HG03439 (cell line): ENCODE measurements at regions not wholly inside any gene's neighbourhood (a gene's known extent, or its start where the extent isn't known, plus 50 kb on each side); places are given as distances from the start of the nearest gene placed in this dataset.
"Not testable (repeated sequence)": the region's sequence is repeated elsewhere in the genome, so short reads cannot be mapped to it uniquely, and the experiment has no call there.

ENCODE experiments used
- ATAC-seq: cut with Tn5 transposase; IDR thresholded peaks from one replicate; pipeline ENCODE4 v1.9.1; 2021; ENCODE audit warnings: mild to moderate bottlenecking, moderate library complexity; ENCODE audit not compliant: unreplicated experiment

DNA sequence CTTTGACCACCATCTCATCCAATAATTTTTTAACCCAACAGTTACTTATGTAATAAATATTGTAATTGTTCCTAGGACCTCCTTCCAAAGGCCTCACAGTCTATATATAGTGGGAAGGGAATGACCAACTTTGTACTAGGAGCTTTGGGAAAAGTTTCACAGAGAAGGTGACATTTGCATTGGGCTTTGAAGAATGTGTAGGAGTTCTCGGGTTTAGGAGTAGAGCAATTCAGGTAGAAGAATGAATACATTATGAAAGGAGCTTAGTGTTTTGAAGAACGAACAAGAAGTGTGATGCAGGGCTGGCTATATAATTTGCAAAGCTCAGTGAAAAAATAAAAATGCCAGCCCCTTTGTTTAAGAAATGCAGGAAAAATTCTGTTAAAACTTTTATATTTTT, 330.4 kb upstream of the DEPDC1 start:
- no peak for ATAC-seq

- ATAC-seq = no peak
These were observed 331.1 kb upstream of the DEPDC1 start for GRCh38 chr1:68828013-68828412.

DNA sequence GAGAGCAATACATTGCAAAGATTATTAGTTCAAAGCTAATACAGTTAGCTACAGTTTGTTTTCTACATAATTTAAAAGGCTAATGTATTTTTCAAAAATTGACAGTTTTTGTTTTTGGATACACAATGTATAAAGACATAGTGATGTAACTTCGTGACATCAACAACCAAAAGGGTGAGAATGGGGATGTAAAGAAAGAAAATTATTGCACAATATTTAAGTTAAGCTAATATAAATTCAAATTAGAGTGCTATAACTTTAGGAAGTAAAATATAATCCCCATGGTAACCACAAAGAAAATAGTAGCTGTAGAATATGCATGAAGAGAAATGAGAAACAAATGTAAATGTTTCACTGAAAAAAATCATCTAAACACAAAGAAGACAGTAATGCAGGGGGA, 334.4 kb upstream of the DEPDC1 start:
- no peak for ATAC-seq

- no peak for ATAC-seq
These were observed 351.1 kb upstream of the DEPDC1 start for GRCh38 chr1:68848017-68848416.

DNA sequence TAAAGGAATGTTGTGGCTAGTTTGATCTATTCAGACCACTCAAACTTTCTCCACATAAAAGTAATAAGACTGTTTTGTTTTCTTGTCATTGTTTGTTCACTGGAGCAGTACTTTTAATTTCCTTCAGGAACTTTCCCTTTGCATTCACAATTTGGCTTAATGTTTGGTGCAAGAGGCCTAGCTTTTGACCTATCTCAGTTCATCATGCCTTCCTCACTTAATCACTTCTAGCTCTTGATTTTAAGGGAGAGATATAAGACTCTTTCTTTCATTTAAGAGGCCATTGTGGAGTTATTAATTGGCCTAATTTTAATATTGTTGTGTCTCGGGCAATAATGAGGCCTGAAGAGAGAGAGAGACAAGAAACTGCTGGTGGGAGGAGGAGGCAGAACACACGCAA, 371.7 kb upstream of the DEPDC1 start:
- no peak for ATAC-seq

DNA sequence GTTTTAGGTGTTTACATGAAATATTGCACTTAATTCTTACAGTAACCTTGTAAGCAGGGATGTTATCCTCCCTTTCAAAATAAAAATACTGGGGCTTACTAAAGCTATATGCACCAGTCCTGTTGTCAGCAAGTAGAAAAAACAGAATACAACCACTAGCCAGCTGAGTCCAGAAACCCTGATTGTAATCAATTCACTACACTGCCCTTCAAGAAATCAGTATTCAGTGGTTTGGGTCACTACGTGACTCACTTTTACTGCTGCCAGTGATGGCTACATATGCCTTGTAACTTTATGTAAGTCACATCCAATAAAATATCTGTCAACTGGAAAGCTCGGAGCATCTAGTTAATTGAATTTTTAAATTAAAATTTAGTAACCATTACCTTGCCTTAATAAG, 376.3 kb upstream of the DEPDC1 start:
- no peak for ATAC-seq

DNA sequence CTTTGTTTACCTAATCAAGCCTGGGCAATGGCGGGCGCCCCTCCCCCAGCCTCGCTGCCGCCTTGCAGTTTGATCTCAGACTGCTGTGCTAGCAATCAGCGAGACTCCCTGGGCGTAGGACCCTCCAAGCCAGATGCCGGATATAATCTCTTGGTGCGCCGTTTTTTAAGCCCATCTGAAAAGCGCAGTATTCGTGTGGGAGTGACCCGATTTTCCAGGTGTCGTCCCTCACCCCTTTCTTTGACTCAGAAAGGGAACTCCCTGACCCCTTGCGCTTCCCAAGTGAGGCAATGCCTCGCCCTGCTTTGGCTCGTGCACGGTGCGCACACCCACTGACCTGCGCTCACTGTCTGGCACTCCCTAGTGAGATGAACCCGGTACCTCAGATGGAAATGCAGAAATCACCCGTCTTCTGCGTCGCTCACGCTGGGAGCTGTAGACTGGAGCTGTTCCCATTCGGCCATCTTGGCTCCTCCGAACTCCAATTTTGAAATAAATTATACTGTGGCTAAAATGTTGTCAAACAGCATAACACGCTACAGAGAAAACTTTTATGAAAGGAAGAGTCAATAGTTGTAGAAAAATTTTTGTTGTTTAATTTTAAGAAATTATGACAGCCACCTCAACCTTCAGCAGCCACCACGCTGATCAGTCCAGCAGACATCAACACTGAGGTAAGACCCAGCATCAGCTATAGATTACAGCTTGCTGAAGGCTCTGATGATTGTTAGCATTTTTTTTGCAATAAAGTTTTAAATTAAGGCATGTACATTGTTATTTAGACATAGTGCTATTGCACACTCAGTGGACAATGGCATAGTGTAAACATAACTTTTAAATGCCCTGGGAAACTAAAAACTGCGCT, 384.7 kb upstream of the DEPDC1 start:
- ATAC-seq = not testable (repeated sequence)

DNA sequence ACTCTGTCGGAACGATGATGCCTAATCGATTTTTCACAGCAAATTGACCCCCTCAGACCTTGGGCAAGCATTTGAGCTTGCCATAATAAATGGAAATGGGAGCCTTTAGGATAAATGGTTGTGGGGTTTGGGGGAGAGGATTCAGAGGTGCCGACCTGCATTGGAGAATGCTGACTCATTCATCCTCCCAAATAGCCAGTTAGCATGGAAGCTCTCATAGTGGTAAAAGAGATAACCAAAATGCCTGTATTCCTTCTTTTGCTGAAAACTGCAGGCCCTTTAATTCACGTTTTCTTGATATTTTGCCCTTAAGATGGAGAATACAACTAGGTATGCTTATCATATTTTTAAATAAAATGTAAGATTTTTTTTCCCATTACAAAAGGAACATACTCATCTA, 392.6 kb upstream of the DEPDC1 start:
- ATAC-seq = no peak

GRCh38 chr1:68890736-68891135, 393.9 kb upstream of the DEPDC1 start:
- ATAC-seq = no peak

DNA sequence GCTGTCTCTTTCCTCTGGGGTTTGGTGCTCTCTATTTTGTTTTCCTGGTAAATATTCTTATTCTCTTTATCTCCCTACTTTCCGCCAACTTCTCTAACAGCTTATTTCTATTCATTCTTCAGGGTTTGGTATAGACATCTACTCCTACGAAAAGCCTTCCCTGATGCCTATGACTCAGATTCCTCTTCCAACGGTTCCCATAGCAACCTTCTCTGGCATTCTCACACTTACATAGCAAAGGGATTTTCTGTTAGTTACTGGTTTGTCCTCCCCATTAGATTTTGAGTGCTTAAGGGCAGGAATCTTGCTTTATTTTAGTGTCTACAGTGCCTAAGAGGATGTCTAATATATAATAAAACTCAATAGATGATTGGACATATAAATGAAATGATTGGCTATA, 407.6 kb upstream of the DEPDC1 start:
- ATAC-seq = no peak

DNA sequence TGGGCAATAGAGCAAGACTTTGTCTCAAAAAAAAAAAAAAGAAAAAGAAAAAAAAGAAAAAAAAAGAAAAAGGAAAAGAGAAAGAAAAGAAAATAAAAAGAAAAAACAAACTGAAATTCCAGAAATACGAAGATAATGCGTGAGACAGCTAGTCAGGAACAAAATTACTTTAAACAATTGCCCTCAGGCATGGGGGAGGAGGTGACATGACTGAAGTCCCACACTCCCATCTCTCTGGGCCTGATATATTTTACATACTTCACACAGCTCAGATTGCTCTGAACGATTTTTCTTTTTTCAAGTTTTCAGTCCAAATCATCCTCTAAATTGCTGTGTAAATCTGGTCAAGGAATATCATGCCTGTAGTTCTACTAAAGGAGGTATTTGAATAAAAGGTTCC, 409.5 kb upstream of the DEPDC1 start:
- ATAC-seq = no peak

DNA sequence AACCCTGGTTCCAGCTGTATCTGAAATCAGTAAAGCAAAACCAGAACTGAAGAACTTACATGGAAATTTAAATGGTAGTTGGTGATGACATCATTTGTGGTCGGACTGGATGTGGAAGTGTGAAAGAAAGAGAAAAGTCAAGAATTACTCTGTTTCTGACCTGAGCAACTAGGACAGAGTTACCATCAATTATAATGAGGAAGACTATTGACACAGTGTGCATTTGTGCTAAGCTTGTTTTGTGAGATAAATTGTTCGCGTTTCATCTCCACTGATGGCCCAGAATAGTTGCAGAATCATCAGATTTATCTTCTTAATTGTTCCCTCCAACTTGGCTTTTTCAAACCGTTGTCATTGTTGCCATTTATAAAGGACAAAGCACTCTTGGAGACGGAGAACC, 410.6 kb upstream of the DEPDC1 start:
- no peak for ATAC-seq

DNA sequence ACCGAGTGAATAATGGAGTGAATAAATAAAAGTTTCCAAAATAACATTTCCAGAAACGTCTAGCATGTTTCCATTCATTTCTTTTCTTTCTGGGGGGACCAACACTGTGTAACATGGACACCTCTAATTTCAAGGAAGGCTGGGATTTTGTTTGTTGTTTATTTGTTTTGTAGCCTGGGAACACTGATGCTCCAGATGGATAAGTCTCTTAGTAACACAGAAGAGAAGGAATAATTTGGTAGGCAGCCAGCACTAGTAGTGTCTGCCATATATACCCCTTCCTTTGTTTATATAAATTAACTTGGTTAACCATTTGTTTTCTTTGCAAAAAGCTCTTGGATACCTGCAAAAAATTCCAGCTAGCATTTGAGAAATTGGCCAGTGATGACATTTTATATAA, 411.4 kb upstream of the DEPDC1 start:
- no peak for ATAC-seq

GRCh38 chr1:68916221-68916902, 419.5 kb upstream of the DEPDC1 start:
- no peak for ATAC-seq

DNA sequence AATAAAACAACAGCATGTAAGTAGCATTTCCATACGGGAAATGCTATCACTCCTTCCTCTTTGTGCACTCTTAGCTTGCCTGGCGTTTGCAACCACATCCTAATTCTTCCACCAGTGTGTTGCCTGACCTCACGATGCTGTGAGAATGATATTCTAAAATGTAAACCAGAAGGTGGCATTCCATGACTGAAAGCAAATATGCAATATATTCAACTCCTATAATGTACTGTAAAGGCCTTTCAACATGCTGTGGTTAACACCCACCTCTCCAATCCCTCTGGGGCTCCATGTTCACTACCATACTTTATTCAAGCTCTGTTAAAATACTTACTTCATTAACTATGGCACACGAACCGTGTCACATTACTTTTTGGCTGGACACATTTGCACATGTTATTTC, 420.6 kb upstream of the DEPDC1 start:
- ATAC-seq = no peak

DNA sequence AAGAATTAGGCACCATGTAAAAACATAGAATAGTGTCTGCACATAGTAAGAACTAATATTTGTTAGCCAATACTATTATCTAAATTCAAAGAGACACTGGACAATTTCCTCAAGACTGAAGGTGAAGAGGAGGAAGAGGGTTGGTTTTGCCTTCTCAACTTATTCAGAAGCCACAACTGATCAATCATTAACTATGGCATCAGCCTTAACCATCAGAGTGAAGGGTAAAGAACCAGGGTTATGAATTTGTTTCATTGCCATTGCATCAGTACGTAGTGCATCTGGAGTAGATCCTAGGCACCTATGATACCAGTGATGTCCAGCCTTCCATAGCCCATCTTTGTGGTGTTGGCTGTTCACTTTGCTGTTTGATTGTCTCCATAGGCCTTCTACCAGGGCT, 421.7 kb upstream of the DEPDC1 start:
- ATAC-seq = no peak

DNA sequence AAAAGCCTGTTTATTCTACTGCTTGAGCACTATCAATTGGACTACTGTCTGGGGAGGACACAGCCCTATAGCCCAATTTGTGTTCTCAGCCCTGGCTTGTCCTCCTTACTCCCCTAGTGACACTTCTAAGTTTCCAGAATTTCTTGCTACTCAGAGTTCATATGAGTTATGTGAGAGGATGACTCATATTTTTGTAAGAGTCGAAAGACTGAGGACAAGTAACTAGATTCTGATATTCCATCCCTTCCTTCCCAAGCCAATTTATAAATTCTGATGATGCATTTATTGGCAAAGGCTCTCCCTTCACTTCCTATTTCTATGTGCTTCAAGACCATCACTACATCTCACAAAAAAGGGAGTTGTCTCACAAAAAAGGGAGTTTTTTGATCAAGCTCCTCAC, 422.2 kb upstream of the DEPDC1 start:
- no peak for ATAC-seq

DNA sequence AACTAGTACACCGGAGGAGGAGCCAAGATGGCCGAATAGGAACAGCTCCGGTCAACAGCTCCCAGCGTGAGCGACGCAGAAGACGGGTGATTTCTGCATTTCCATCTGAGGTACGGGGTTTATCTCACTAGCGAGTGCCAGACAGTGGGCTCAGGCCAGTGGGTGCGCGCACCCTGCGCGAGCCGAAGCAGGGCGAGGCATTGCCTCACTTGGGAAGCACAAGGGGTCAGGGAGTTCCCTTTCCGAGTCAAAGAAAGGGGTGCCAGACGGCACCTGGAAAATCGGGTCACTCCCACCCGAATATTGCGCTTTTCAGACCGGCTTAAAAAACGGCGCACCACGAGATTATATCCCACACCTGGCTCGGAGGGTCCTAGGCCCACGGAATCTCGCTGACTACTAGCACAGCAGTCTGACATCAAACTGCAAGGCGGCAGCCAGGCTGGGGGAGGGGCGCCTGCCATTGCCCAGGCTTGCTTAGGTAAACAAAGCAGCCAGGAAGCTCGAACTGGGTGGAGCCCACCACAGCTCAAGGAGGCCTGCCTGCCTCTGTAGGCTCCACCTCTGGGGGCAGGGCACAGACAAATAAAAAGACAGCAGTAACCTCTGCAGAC, 426.7 kb upstream of the DEPDC1 start:
- ATAC-seq = not testable (repeated sequence)

DNA sequence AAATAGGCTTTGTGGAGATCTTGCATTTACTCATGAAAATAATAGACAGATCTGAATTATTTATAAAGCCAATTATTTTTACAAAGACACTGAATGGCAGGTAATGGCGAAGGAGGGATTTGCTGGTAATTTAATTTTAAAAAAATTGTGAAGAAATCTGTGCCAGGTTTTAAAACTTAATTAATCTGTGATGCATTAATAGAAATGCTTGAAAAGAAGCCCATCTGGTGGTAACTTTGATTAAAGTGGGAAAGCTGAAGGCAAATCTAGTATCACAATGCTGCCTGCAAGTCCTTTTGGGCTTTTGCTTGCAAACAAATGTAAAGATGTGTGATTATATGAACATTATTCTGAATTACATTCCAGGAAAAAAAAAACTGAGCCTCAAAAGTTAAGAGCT, 433.2 kb upstream of the DEPDC1 start:
- no peak for ATAC-seq

GRCh38 chr1:68936530-68936929, 439.6 kb upstream of the DEPDC1 start:
- no peak for ATAC-seq

DNA sequence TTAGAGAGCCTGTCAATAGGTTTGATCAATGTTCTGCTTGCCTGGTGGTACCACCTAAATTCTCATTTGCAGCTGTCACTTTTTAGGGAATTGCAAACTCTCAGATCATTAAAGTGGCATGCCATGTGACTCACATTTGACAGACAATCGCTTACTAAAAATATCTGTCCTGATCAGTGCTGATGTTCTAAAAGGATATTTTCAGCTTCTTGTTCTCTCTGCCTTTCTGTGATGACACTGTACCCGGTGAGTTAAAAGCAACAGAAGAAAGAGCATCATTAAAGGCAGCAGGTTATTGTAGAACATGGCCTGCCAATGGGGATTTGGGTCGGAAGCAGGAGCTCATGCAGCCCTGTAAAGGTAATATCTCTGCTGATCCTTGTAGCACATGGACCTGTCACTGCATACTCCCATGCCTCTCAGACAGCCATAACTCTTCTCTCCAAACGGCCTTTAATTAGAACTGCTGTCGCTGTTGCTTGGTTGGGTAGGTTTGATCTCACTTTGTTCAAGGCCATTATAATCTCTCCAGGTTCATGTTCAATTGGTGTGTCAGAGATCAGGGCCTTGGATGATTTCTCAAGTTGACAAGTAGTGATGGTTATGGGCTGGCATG, 441.3 kb upstream of the DEPDC1 start:
- no peak for ATAC-seq

DNA sequence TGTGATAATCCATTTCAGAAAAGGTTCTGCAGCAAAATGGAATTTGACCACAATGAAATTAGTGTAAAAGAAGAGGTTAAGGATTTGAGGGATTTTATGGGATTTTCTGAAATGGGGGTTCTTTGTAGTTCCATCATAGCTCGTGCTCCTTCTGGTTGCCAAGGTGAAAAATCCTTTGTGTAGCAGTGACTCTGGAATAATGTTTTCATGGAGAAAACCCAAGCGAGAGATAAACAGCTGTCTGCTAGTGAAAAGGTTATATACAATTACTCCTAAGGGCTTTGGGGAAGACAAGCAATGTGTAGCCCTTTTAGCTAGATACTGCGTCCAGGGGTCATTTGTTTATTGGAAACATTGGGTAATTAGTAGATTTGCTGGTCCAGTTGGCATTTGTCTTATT, 453.2 kb upstream of the DEPDC1 start:
- no peak for ATAC-seq
